ENCODE measurements at regions not wholly inside any gene's neighbourhood (a gene's known extent, or its start where the extent isn't known, plus 50 kb on each side); places are given as distances from the start of the nearest gene placed in this dataset.
"Not testable (repeated sequence)": the region's sequence is repeated elsewhere in the genome, so short reads cannot be mapped to it uniquely, and the experiment has no call there.

DNA sequence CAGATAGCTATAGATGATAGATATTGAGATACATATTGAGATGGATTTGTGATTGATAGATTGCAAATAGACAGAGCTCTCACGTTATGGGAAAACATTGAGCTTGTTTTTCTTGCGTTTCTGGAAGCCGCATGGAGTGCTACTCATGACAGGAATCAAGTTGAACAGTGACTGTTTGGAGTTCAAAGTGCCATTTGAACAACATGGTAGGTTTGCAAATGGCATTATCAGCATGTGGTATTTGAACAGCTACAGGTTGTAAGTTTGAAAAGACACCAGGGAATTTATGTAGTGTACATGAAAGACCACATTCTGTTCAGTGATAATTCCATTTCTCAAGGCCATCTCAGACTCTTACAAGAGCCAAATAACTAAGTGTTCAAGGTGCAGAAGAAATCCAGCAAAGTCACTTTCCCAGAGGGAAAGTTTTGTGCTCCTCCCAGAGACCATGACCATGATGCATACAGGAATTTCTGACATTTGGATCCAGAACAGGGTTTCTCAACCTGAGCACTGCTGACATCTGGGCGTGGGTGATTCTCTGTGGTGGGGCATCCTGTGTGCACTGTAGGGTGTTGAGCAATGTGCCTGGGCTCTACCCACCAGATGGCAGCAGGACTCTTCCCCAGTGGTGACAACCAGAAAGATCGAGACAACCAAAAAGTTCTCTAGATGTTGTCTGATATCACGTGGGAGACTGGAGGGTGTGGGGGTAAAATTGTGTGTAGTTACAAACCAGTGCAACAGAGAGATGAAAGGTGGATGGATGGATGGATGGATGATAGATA lies 399.1 kb upstream of the AMELY start:
- no peak for ATAC-seq

DNA sequence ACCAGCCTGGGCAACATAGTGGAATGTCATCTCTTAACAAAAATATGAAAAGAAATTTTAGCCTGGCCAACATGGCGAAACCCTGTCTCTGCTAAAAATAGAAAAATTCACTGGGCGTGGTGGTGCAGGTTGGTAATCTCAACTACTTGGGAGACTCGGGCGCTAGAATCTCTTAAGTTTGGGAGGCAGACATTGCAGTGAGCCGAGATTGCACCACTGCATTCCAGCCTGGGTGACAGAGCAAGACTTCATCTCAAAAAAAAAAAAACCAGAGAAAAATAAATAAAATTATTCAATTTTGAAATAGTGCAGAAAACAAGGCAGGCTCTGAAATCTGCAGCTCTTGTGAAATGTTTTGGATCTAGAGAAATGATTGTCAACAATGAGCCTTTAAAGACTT lies 397.3 kb upstream of the AMELY start:
- no peak for ATAC-seq

DNA sequence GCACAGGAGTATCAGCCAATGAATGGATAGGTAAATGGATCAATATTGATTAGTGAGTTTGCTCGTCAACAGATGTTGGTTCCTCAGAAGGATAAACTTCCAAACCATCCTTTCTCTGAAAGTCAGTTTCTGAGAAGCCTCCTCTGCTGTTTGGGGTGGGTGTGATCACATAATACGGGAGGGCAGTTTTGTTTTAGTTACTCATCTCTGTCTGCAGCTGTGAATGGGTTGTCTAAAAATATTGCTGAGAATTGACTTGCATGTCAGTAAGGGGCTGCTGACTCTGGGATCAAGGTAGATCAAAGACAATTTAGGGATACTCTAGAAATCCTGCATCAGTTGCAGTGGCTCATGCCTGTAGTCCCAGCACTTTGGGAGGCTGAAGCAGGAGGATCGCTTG lies 390.8 kb upstream of the AMELY start:
- no peak for ATAC-seq

DNA sequence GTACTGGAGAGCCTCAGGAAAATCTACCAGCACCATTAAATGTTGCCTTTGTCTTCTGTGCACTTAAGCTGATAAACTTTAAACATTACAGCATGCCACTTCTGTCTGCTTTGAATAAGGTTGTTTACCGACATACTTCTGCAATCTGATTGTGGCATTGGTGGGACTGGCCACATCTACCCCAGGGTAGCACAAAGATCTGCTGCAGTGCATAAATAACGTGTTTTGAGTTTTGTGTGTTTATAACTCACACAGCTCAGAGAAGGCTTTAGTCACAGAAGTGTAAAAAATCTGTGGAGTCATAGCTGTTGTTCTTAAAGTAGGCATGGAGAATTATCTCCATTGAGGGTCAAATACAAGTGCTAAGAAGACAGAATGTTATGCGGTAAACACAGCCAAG lies 388.4 kb upstream of the AMELY start:
- no peak for ATAC-seq

DNA sequence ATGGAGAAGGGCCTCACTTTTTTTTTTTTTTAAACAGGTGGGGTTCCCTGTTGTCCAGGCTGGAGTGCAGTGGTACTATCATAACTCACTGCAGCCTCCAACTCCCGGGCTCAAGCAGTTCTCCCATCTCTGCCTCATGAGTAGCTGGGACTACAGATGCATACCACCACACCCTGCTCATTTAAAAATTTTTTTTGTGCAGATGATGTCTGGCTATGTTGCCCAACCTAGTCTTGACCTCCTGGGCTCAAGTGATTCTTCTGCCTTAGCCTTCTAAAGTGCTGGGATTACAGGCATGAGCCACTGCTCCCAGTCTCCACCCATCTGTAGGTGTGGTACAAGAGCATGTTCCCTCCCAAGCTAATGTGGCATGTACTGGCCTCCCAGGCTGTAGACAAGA lies 380.6 kb upstream of the AMELY start:
- no peak for ATAC-seq

DNA sequence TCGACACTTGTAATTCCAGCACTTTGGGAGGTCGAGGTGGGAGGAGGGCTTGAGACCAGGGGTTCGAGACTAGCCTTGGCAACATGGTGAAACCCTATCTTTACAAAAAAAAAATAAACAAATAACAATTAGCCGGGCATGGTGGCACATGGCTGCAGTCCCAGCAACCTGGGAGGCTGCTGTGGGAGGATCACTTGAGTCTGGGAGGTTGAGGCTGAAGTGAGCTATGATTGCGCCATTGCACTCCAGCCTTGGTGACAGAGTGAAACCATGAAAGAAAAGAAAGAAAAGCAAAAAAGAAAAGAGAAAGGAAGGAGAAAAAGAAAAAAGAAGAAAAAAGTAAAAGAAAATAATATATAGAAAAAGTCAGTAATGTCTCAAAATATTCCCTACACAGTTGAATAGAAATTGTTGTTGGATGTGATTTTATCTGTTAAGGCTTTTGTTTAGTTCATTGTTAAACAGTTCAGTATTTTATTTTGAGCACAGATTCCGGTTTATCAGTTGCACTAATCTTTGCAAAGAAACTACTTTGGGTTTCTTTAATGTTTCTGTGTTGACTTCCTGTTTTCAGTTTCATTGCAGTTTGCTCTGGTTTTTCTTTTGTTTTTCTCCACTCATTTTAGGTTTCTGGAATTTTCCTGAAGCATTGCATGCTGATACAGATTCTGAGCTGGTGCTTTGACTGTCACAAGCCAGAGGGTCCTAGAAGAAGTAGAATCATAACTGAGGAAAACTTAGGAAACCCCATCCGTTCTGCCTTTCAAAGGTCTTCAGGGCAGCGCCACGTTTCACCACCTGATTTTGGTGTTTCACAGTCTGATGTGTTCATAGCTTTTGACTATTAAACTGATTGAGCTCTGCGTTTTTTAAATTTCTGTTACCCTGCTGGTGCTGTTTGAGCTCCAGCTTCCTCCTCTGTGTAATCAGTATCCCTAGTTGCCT lies 378.6 kb upstream of the AMELY start:
- ATAC-seq = no peak

DNA sequence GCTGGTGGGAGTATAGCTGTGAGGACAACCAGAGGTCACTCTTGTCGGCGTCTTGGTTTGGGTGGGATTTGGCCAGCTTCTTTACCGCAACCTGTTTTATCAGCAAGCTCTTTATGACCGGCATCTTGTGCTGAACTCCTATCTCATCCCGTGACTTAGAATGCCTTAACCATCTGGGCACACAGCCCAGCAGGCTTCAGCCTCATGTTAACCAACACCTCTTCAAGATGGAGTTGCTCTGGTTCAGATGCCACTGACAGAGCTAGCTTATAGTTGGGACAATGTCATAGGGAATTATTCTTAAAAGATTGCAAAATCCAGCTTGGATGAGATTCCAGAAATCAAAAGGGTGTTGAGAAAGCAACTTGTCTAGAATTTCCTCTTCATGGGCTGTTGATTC lies 377.1 kb upstream of the AMELY start:
- ATAC-seq = no peak

DNA sequence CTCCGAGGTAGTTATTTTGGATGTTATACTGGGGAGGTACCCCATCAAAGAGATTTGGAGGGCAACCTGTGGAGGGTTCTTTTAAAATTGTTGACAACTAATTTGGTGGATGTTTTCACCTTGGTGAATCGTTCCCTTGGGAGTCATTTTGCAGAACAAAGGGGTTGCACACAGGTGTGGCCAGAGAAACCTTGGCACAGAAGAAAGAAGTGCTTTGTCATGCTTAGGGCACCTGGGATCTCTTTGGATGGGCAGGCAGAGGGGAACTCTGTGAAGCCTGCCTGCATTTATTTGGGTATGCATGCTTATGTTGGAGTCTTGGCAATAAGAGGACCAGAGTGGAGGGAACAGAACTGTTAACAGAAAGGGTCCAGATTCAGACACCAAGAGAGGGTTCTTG lies 376.4 kb upstream of the AMELY start:
- not testable (repeated sequence) for ATAC-seq

DNA sequence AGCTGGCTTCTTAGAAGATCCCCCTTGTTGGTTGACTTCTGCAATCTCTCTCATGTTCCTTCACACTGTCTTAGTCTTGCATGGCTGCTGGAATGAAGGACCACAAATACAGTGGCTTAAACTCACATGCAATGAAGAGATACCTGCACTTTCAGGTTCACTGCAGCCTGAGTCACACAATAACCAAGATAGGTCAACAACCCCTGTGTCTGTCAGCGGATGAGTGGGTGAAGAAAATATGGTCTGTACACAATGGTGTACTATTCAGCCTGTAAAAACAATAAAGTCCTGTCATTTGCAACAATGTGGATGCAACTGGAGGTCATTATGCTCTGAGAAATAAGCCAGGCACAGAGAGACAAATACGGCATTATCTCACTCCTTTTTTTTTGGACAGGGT lies 373.8 kb upstream of the AMELY start:
- ATAC-seq = no peak

DNA sequence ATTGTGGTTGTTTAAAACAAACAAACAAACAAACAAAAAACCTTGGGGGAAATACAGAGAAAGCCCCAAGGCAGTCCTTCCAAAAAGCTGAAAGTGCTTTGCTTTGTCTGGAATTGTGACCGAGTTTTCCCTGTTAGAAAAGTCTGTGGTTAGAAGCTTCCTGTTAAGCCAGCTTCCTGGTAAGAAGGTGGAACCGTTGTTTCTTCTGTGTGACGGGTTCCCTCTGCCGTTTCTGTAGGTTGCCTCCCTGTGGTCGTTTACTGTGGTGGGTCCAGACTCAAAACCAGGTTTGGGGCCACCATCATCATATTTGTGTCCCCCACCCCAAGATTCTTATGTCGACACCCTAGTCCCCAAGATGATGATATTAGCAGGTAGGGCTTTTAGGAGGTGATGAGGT lies 371.4 kb upstream of the AMELY start:
- no peak for ATAC-seq

DNA sequence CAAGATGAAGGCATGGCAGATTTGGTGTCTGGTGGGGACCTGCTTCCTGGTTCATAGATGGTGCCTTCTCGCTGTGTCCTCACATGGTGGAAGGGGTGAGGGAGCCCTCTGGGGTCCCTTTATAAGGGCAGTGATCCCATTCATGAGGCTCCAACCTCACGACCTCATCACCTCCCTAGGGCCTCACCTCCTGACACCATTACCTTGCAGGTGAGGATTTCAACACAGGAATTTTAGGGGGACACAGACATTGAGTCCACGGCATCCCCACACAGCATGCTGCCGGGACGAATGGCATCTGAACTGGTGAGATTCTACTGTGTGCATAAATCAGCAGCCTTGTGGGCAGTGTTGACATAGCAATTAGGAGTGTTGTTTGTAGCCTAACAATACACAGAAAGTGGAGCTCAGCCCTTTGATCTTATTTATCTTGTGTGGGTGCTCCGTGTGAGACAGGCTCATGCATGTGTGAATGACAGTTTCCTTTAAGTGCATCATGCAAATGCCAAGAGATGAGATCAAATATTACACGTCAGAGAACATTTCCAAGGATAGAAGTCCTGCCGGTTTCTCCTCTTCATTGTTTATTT lies 368.7 kb upstream of the AMELY start:
- peak; percentile 63 for ATAC-seq

DNA sequence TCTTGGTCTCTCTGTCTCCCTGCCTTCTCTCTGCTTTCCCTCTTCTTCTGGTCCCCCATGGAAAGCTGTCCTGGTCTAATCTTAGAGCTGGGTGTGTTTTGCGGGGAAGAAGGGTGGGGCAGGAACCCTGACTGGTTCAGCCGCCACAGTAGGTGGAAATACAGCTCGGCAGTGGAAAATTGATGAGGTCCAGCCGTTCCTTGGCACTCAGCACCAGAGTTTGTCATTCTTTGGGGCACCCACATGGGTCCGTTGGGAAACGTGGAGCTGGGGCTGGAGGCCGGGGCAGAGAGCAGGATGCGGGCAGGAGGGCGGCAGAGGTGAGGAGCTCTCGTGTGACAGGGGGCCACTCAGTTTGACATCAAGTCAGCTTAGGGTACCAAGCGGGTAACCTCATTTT lies 364.2 kb upstream of the AMELY start:
- no peak for ATAC-seq

DNA sequence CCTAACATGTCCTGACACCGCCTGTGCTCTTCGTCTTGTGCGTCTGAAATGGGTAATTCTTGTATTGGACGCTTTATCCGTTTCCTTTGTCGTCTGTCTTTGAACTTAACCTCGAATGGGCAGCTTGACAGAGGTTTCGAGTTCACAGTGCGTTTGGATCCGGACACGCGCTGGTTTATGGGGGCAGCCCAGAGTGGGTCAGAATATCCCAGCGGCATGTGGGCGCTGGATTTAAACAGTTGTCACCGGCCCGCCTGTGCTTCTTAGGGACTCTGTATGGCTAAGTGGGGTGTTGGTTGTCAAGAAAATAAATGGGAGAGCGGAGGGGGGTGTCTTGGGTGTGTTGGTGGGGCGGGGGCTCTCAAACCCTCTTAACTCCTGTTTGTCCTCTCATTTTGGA lies 363.5 kb upstream of the AMELY start:
- no peak for ATAC-seq

DNA sequence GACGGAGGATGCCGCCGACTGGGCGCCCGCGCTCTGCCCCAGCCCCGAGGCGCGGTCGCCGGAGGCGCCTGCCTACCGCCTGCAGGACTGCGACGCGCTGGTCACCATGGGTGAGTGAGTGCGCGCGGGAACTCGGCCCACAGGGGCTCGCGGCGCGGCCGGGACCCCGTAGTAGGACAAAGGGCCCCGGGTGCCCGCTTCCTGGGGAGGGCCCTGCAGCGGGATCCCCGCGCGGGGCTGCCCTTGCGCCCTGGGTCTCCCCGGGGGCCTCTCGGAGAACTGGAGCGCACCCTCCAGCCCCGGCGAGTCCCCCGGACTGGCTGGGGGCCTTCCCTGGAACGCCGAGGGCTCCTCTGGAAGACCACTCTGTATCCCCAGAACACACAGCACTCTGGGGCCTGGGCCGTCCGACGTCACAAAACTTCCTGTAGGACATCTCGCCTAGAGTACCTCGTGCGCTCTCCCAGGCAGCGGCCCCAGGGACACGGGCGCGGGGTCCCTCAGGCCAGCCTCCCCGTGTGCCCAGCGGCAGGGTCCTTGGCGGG lies 362.9 kb upstream of the AMELY start:
- ATAC-seq = no peak

DNA sequence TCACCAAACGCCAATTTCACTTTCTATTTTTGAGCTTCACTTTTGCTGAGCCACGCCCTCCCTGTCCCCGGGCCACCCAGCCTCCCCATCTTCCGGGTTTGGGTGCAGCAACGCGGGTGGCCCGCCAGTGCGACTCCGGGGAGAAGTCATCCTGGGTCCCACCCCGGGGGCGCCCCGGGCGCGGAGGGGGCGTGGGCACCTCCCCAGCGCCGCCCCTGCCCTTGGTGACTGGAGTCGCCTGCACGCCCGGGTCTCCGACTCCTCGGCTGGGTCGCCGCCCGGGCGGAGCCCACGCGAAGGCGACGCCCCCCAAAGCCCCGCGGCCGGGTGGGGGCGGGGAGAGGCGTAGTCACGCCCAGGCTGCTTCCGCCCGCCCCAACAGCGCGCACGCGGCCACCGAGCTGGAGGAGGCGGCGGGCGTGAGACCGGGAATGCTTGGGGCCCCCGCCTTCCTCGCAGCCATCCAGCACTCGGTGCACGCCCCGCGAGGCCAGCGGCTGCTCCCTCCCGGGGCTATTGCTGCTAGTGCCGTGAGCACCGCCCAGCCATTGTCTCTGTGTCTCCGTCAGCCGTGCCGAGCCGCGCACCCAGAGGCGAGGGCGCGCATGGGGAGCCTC lies 362.1 kb upstream of the AMELY start:
- ATAC-seq = no peak

DNA sequence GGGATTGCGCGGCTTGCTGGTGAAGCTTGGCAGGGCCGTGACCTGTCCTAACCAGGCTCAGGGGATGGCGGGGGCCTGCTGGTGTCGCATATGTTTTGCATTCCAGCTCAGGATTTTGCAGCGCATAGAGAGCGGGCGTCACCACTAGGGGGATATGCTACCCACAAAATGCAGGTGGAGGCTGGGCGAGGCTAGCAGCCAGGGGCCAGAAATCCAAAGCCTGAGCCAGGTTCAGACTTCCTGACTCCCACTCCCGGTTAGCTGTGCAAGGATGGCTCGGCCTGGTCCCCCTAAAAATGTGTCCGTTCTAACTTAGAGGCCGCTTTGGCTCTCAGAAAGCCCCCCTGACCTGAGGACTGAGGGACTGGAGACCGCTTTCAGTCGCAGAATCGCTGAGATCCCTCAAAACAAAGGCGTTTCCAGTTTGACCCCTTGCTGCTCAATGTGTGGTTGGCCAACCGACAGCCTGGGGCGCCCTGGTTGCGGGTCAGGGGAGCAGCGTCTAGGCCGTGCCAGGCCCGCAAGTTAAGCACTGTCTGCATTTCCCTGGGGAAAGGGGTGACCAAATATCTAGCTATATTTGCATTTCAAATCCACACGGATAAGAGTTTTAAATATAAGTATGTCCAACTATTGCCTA lies 361.1 kb upstream of the AMELY start:
- ATAC-seq = no peak

DNA sequence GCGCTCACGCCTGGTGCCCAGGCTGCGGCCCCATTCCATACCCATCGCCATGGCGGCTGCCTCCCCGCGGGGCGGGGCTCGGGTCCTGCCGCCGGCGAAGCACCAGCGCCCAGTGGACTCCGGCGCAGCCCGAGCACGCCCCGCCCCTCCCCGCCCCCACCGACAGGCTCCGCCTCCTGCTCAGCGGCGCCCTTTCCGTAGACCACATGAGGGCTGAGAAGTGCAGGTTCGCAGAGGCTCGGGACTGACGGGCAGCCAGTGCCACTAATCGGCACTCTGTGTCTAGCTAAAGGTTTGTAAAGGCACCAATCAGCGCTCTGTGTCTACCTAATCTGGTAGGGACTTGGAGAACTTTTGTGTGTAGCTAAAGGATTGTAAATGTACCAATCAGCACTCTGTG lies 352.2 kb upstream of the AMELY start:
- ATAC-seq = no peak

DNA sequence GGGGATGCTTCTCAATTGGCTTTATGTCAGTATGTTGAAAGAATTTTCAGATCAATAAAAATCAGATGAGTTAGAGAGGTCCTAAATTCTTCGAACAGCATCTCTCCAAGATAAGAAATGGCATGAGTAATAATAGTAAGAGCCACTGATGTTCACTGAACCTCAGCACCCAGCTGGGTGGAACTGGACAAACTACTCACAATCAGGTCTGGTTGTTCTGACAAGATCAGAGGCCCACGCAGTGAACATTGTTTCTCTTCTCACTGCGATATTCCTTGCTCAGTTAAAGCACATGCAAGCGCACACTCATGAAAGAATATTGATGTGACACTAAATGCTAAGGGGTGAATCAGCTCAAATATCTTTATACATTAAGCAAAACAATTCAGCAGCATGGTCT lies 351.0 kb upstream of the AMELY start:
- no peak for ATAC-seq

DNA sequence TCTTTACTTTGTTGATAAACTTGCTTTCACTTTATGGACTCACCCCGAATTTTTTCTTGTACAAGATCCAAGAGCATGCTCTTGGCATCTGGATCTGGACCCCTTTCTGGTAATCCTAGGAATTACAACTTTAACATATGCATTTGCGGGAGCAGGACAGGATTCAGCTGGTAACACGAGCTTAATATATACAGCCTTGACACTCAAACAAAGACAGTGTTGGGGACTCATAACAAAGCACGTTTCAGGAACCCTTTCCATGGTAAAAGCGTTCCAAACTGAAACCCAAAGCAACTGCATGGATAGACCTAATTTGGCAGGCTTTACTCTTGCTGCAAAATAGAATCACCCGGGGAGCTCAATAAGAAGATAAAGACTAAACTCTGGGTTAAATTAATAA lies 349.7 kb upstream of the AMELY start:
- no peak for ATAC-seq

DNA sequence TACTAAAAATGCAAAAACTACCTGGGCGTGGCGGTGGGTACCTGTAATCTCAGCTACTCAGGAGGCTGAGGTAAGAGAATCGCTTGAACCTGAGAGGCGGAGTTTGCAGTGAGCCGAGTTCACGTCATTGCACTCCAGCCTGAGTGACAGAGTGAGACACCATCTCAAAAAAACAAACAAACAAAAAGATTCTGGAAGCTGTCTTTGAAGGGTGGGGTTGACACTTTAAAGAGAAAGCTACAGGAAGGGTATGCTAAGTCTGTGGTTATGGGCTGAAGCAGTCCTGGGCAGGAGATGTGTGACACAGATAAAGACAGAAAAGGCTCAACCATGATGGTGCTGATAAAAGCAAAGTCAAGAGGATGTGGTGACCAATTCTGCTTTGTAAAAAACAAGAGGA lies 328.5 kb upstream of the AMELY start:
- ATAC-seq = no peak

DNA sequence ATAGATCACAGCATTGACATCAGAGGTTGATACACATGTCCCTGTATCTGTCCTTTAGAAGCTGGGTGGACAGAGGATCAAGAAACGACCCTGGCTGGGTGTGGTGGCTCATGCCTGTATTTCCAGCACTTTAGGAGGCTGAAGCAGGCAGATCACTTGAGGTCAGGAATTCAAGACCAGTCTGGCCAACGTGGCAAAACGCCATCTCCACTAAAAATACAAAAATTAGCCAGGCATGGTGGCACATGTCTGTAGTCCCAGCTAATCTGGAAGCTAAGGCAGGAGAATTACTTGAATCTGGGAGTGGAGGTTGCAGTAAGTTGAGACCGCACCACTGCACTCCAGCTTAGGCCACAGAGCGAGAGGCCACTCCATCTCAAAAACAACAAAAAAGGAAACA lies 300.4 kb upstream of the AMELY start:
- no peak for ATAC-seq

DNA sequence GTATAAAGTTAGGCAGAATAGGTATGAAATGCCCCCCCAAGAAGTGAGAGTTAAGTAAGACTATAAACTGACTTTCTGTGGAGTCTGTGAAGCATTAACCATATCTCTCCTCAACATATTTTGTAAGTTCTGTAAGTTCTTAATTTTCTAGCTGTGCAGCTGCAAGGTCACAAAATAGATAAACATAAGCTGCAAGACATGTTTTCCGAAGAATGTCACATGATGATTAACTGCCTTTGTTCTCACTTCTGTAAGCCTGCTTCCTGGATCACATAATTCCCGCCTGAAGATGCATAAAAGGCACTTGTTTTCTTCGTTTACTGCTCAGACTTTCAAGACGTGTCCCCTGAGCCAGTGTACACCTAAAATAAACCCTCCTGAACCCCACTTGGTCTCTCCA lies 292.9 kb upstream of the AMELY start:
- ATAC-seq = no peak

All from esophagus mucosa (tissue), 1 donor.